Body of pancreas (tissue), 4 donors: ENCODE measurements at regions not wholly inside any gene's neighbourhood (a gene's known extent, or its start where the extent isn't known, plus 50 kb on each side); places are given as distances from the start of the nearest gene placed in this dataset.

ENCODE experiments used
- ATAC-seq: fragments of 150-250 bp; one replicate; pipeline ENCODE4 v1.9.1; 2016
- DNase-seq, 4 donors: peaks; one replicate each; pipeline ENCODE4 v3.0.0-alpha.2; 2019
- H3K27ac ChIP-seq, 4 donors: fragments of 200-600 bp; sonication (generic); 1 replicate in 3 of 4; 2 replicates in 1 of 4; pipeline versions ENCODE4 v1.5.1 to v1.6.1; 2016 to 2019; ENCODE audit warnings: mild to moderate bottlenecking in 1 of 4, mixed read lengths in 1 of 4, moderate library complexity in 1 of 4
- H3K27me3 ChIP-seq, 2 donors: fragments of 200-600 bp; sonication (generic); one replicate each; pipeline ENCODE4 v1.6.0; 2016; ENCODE audit warnings: mild to moderate bottlenecking in 1 of 2
- H3K36me3 ChIP-seq, 2 donors: fragments of 200-600 bp; sonication (generic); replicated peaks in 1 of 2; 2 replicates each; pipeline ENCODE4 v1.5.1; 2016; ENCODE audit warnings: low read depth in 2 of 2; ENCODE audit not compliant: insufficient read depth in 1 of 2
- H3K4me1 ChIP-seq: fragments of 200-600 bp; sonication (generic); one replicate; pipeline ENCODE4 v1.6.0; 2016
- H3K4me3 ChIP-seq, 2 donors: fragments of 200-600 bp; sonication (generic); 1 replicate in 1 of 2; 2 replicates in 1 of 2; pipeline ENCODE4 v1.5.1; 2016 to 2019
- H3K9me3 ChIP-seq, 3 donors: fragments of 200-600 bp; sonication (generic); 1 replicate in 2 of 3; 2 replicates in 1 of 3; pipeline ENCODE4 v1.5.1; 2016
- POLR2A ChIP-seq, 3 donors: fragments of 450-650 bp; IDR thresholded peaks; one replicate each; pipeline ENCODE4 v1.6.1; 2016; ENCODE audit warnings: antibody characterized with exemption in 3 of 3, mild to moderate bottlenecking in 2 of 3
- WGBS, 2 donors: methylation state at CpG; one replicate each; pipeline ENCODE4 v1.1.5; 2017; 5-methylcytosine and 5-hydroxymethylcytosine counted together
- intact Hi-C: fragments of 100-400 bp; cut with DNase I; formaldehyde crosslinking; loops from one replicate; pipeline ENCODE4 v1.15.1; 2023
- TF ChIP-seq, protein P1 (sequence below), 7 experiments: fragments of 450-650 bp in 4 of 7; fragments of 200-600 bp in 3 of 7; sonication (generic) in 3 of 7; IDR thresholded peaks; one replicate each; pipeline ENCODE4 v1.5.1; 2016 to 2019; ENCODE audit warnings: antibody characterized with exemption in 7 of 7

DNA sequence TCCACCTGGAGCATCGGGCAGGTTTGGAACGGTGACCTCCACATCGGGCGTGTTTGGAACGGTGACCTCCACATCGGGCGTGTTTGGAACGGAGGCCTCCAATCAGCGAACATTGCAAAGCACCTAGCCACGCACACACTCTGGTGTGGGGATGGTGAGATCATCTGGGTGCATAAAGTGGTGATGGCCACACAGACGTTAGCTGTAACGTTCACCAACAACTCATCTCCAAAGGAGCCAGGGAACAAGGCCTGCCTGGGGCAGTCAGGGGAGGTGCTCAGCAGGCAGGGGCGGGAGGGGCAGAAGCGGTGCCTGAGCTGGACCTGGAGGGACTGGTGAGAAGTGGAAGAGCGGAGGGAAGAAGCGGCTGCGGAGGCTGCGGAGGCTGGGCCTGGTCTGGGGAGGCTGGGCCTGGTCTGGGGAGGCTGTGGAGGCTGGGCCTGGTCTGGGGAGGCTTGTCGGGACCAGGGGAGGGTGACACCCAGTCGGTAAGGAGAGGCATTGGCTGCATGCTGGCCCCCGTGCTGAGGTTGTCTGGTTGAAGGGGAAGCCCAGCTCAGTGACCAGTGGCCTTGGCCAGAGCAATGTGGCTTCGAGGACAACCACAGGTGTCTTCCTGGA lies 89.9 kb downstream of the PSMB1 start:
- intact Hi-C loops: no loop called here
- no peak for DNase-seq
- ATAC-seq: no peak
- Histone ChIP-seq H3K27me3 (no peaks in the 10 kb centered on the region), H3K4me1 (no peaks in the 10 kb centered on the region), H3K9me3 (no peaks in the 10 kb centered on the region), H3K4me3 (no peak overlapping the region), H3K27ac (no peak overlapping the region), H3K36me3 (no peaks in the 10 kb centered on the region)
- TF ChIP-seq POLR2A (IDR thresholded peaks at IDR 0.05): no peak
- WGBS, 2 donors: 84 to 88% methylated on average over 14 to 22 of the region's 22 CpGs

DNA sequence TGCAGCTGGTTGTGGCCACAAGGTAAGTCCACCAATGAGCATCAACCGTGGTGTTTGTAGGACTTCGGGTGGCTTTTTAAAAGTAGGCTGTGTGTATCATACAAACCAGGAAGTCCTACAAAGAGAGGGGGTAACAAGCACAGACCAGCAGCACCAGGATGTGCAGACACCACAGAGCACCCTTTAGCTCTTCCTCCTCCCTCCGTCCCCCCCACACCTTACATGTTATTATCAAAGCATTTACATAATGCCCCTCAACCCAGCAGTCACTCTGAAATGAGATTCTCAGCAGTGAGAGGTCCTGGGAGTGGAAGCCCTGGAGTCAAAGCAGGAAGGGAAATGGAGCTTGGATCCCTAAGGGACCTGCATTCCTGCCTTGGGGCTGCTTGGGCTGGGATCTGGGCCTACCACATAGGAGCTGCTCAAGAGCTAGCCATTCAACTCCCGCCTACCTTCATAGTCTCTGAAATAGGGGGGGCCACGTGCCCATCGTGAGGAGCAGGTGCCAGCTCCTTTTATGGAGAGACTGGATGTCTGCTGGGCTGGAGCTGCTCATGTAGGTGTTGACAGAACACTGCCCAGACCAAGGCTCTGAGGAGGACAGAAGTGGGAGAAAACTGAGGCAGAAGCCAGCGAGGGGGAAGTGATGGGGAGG lies 90.6 kb downstream of the PSMB1 start:
- Histone ChIP-seq H3K9me3 (no peaks in the 10 kb centered on the region), H3K4me3 (no peak overlapping the region), H3K4me1 (no peaks in the 10 kb centered on the region), H3K27ac (no peak overlapping the region), H3K27me3 (no peaks in the 10 kb centered on the region), H3K36me3 (no peaks in the 10 kb centered on the region)
- intact Hi-C loops: no loop called here
- ATAC-seq: no peak
- DNase-seq: no peak
- 75 to 76% methylated on average over 6 to 7 of the region's 7 CpGs for WGBS, 2 donors
- TF ChIP-seq, protein P1, sequence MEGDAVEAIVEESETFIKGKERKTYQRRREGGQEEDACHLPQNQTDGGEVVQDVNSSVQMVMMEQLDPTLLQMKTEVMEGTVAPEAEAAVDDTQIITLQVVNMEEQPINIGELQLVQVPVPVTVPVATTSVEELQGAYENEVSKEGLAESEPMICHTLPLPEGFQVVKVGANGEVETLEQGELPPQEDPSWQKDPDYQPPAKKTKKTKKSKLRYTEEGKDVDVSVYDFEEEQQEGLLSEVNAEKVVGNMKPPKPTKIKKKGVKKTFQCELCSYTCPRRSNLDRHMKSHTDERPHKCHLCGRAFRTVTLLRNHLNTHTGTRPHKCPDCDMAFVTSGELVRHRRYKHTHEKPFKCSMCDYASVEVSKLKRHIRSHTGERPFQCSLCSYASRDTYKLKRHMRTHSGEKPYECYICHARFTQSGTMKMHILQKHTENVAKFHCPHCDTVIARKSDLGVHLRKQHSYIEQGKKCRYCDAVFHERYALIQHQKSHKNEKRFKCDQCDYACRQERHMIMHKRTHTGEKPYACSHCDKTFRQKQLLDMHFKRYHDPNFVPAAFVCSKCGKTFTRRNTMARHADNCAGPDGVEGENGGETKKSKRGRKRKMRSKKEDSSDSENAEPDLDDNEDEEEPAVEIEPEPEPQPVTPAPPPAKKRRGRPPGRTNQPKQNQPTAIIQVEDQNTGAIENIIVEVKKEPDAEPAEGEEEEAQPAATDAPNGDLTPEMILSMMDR (IDR thresholded peaks at IDR 0.05): no peak
- TF ChIP-seq POLR2A (IDR thresholded peaks at IDR 0.05): no peak

DNA sequence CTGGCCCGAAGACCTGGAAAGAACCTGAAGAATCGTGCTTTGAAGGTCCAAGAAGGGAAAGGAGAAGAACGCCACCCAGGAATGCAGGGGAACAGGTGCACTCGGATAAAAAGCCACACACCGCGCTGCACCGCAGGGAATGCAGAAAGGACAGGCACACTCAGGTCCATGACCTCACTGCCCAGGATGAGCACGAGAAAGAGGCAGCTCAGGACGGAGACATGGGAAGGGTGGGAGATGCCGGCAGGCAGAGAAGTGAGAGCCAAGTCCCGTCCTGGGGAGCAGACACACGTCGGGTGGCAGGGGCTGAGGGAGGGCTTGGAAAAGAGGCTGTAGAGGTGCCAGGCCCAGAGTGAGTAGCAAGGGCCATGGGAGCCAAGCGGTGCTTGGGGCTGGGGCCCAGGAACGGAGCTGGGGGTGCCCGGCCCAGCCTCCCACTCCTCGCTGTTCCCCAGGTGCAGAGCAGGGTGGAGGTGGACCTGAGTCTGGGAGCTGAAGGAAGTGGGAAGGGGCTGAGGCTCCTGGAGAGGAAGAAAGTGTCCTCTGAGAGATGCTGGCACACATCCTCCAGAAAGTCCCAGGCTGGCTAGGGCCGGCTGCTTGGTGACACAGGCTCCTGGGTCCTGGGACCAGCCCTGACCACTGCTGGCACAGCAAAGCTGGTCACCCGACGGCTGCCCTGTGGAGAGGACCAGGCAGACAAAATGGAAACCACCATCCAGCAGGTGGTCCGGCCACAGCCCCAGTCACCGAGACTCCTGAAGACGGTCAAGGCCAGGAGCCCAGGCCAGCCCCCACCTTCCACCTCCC lies 91.3 kb downstream of the PSMB1 start:
- Histone ChIP-seq H3K4me1 (no peaks in the 10 kb centered on the region), H3K4me3 (no peak overlapping the region), H3K27me3 (no peaks in the 10 kb centered on the region), H3K36me3 (no peaks in the 10 kb centered on the region), H3K27ac (no peak overlapping the region), H3K9me3 (no peaks in the 10 kb centered on the region)
- DNase-seq: no peak
- intact Hi-C loops: no loop called here
- no peak for TF ChIP-seq POLR2A (IDR thresholded peaks at IDR 0.05)
- TF ChIP-seq, protein P1 (IDR thresholded peaks at IDR 0.05): no peak
- no peak for ATAC-seq
- WGBS, 2 donors: 74 to 82% methylated on average over 23 of the region's 23 CpGs

DNA sequence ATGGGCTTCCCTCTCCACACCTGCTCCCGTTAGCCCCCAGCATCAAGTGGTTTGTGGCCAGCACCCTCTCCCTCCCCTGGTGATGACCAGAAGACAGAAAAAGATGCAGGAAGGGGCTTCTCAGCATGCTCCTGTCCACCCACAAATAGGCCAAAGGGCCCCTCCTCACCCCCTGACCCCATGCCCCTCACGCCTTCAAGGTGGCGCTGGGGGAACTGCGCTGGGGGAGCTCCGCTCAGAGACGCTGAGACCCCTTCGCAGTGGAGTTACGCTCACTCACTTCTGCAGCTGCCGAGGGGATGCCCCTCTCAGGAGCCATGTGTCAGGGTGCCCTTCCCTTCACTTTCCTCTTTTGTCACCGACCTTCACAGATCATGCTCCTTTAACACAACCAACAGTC lies 92.0 kb downstream of the PSMB1 start:
- no peaks in the 10 kb centered on the region for H3K27me3 ChIP-seq
- H3K4me3 ChIP-seq: no peak overlapping the region
- WGBS, 2 donors: 74 to 84% methylated on average over 9 to 10 of the region's 10 CpGs
- H3K9me3 ChIP-seq: no peaks in the 10 kb centered on the region
- DNase-seq (no peak), ATAC-seq (no peak)
- H3K4me1 ChIP-seq: no peaks in the 10 kb centered on the region
- TF ChIP-seq, protein P1 (IDR thresholded peaks at IDR 0.05): no peak
- no peak for TF ChIP-seq POLR2A (IDR thresholded peaks at IDR 0.05)
- no peak overlapping the region for H3K27ac ChIP-seq
- H3K36me3 ChIP-seq: no peaks in the 10 kb centered on the region
- intact Hi-C loops: no loop called here

DNA sequence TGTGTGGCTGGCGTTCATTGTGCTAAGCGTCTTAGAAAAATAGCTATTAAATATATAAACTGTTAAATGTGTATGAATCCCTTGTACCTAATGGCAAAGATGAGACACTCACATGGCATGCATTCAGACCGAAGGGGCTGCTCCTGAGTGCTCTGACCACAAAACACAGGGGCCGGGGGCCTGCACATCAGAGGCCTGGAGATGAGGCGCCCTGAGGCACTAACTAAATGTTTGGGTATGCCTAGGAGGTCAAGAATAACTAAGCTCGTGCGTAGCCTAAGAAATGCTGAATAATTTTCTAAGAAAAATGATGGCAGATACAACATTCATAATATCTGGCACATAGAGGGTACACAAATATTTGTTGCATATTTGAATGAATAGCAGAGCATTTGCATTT lies 92.5 kb downstream of the PSMB1 start:
- no peaks in the 10 kb centered on the region for H3K4me1 ChIP-seq
- no peaks in the 10 kb centered on the region for H3K27me3 ChIP-seq
- ATAC-seq (no peak), DNase-seq (no peak)
- H3K27ac ChIP-seq: no peak overlapping the region
- WGBS, 2 donors: 78 to 84% methylated on average over 7 of the region's 7 CpGs
- H3K36me3 ChIP-seq: no peaks in the 10 kb centered on the region
- H3K4me3 ChIP-seq: no peak overlapping the region
- intact Hi-C loops: no loop called here
- TF ChIP-seq, protein P1 (IDR thresholded peaks at IDR 0.05): no peak
- TF ChIP-seq POLR2A (IDR thresholded peaks at IDR 0.05): no peak
- no peaks in the 10 kb centered on the region for H3K9me3 ChIP-seq
